ENCODE measurements at regions not wholly inside any gene's neighbourhood (a gene's known extent, or its start where the extent isn't known, plus 50 kb on each side); places are given as distances from the start of the nearest gene placed in this dataset.

GRCh38 chr7:42338231-42338915, 101.4 kb upstream of the GLI3 start:
- DNase-seq, result no peak
- WGBS, 2 experiments (ENCODE audit: insufficient coverage in 1 of 2, insufficient read length in 1 of 2), result 78 to 90% methylated on average over 4 of the region's 4 CpGs
- Histone ChIP-seq H3K27ac (ENCODE audit: low read depth, low read length) (peak overlapping the region; percentile 19), H3K4me3 (ENCODE audit: low read length) (no peak overlapping the region), H3K9me3 (ENCODE audit: control insufficient read depth, low read length) (no peaks in the 10 kb centered on the region), H3K9ac (ENCODE audit: extremely low read depth, low read length, poor library complexity, severe bottlenecking) (no peak overlapping the region), H3K27me3 (ENCODE audit: control insufficient read depth, insufficient read depth, low read length, poor library complexity, severe bottlenecking) (no peaks in the 10 kb centered on the region), H3K36me3 (ENCODE audit: control insufficient read depth, insufficient read depth, low read length) (no peaks in the 10 kb centered on the region), H3K4me1 (ENCODE audit: control insufficient read depth, insufficient read depth, low read length) (no peaks in the 10 kb centered on the region)
- no peak overlapping the region for H3K4me3 Mint-ChIP-seq
- H3K27me3 Mint-ChIP-seq (ENCODE audit: insufficient read depth), result peaks cover 5% of the 10 kb centered on the region
- no peak overlapping the region for H3K27ac Mint-ChIP-seq
- no peak for TF ChIP-seq CTCF (conservative IDR thresholded peaks at IDR 0.05)
- H3K36me3 Mint-ChIP-seq (ENCODE audit: low read depth), result no peaks in the 10 kb centered on the region
- H3K9me3 Mint-ChIP-seq, result peaks cover 2% of the 10 kb centered on the region
- peaks cover 13% of the 10 kb centered on the region for H3K4me1 Mint-ChIP-seq

- H3K27ac ChIP-seq (ENCODE audit: low read depth, low read length), result no peak overlapping the region
- no peak overlapping the region for H3K4me3 Mint-ChIP-seq
- H3K9me3 Mint-ChIP-seq, result peaks cover 8% of the 10 kb centered on the region
- 92 to 94% methylated on average over 10 to 13 of the region's 13 CpGs for WGBS, 2 experiments (ENCODE audit: insufficient coverage in 1 of 2, insufficient read length in 1 of 2)
- no peaks in the 10 kb centered on the region for H3K4me1 ChIP-seq (ENCODE audit: control insufficient read depth, insufficient read depth, low read length)
- H3K27ac Mint-ChIP-seq, result no peak overlapping the region
- peak; percentile 58 for DNase-seq
- peaks cover 8% of the 10 kb centered on the region for H3K9me3 ChIP-seq (ENCODE audit: control insufficient read depth, low read length)
- H3K27me3 ChIP-seq (ENCODE audit: control insufficient read depth, insufficient read depth, low read length, poor library complexity, severe bottlenecking), result no peaks in the 10 kb centered on the region
- no peak for TF ChIP-seq CTCF (conservative IDR thresholded peaks at IDR 0.05)
- no peaks in the 10 kb centered on the region for H3K36me3 Mint-ChIP-seq (ENCODE audit: low read depth)
- no peaks in the 10 kb centered on the region for H3K36me3 ChIP-seq (ENCODE audit: control insufficient read depth, insufficient read depth, low read length)
- no peaks in the 10 kb centered on the region for H3K27me3 Mint-ChIP-seq (ENCODE audit: insufficient read depth)
- H3K9ac ChIP-seq (ENCODE audit: extremely low read depth, low read length, poor library complexity, severe bottlenecking), result no peak overlapping the region
- no peak overlapping the region for H3K4me3 ChIP-seq (ENCODE audit: low read length)
- H3K4me1 Mint-ChIP-seq, result peaks cover 12% of the 10 kb centered on the region
Measured at GRCh38 chr7:42337225-42337905, 100.4 kb upstream of the GLI3 start.

- H3K27me3 Mint-ChIP-seq (ENCODE audit: insufficient read depth), result peaks cover 10% of the 10 kb centered on the region
- H3K4me1 ChIP-seq (ENCODE audit: control insufficient read depth, insufficient read depth, low read length), result no peaks in the 10 kb centered on the region
- H3K36me3 ChIP-seq (ENCODE audit: control insufficient read depth, insufficient read depth, low read length), result no peaks in the 10 kb centered on the region
- no peak for DNase-seq
- no peak for TF ChIP-seq CTCF (conservative IDR thresholded peaks at IDR 0.05)
- peaks cover 4% of the 10 kb centered on the region for H3K4me1 Mint-ChIP-seq
- H3K36me3 Mint-ChIP-seq (ENCODE audit: low read depth), result no peaks in the 10 kb centered on the region
- H3K4me3 Mint-ChIP-seq, result no peak overlapping the region
- 98% methylated on average over 2 of the region's 2 CpGs; no CpG with 5 or more reads in 1 of the 2 experiments for WGBS, 2 experiments (ENCODE audit: insufficient coverage in 1 of 2, insufficient read length in 1 of 2)
- H3K4me3 ChIP-seq (ENCODE audit: low read length), result no peak overlapping the region
- no peak overlapping the region for H3K27ac ChIP-seq (ENCODE audit: low read depth, low read length)
- peaks cover 8% of the 10 kb centered on the region for H3K9me3 ChIP-seq (ENCODE audit: control insufficient read depth, low read length)
- peaks cover 13% of the 10 kb centered on the region for H3K9me3 Mint-ChIP-seq
- H3K27ac Mint-ChIP-seq, result no peak overlapping the region
- peaks cover 14% of the 10 kb centered on the region for H3K27me3 ChIP-seq (ENCODE audit: control insufficient read depth, insufficient read depth, low read length, poor library complexity, severe bottlenecking)
- no peak overlapping the region for H3K9ac ChIP-seq (ENCODE audit: extremely low read depth, low read length, poor library complexity, severe bottlenecking)
Measured at GRCh38 chr7:42332605-42333222, 95.7 kb upstream of the GLI3 start.

Measured in endodermal cell (in vitro differentiated cells).